HAP-1 (cell line): ENCODE measurements at regions not wholly inside any gene's neighbourhood (a gene's known extent, or its start where the extent isn't known, plus 50 kb on each side); places are given as distances from the start of the nearest gene placed in this dataset.

Experiments used
- DNase-seq, 2 experiments: peaks; one replicate each; pipeline ENCODE4 v3.0.0-alpha.2; 2016 to 2020; ENCODE audit warnings: low spot score in 2 of 2
- H3K27me3 ChIP-seq: fragments of 250-450 bp; sonication (Bioruptor Pico); 2 replicates; pipeline ENCODE4 v1.5.1; 2020; ENCODE audit warnings: low read depth, mild to moderate bottlenecking, moderate library complexity
- H3K36me3 ChIP-seq: fragments of 250-450 bp; sonication (Bioruptor Pico); replicated peaks from 2 replicates; pipeline ENCODE4 v1.5.1; 2020; ENCODE audit warnings: mild to moderate bottlenecking
- H3K4me1 ChIP-seq: fragments of 250-450 bp; sonication (Bioruptor Pico); 2 replicates; pipeline ENCODE4 v1.5.1; 2020; ENCODE audit warnings: mild to moderate bottlenecking
- H3K4me3 ChIP-seq: fragments of 250-450 bp; sonication (Bioruptor Pico); 2 replicates; pipeline ENCODE4 v1.5.1; 2020; ENCODE audit warnings: mild to moderate bottlenecking, moderate library complexity
- H3K9me3 ChIP-seq: fragments of 250-450 bp; sonication (Bioruptor Pico); 2 replicates; pipeline ENCODE4 v1.5.1; 2020; ENCODE audit warnings: mild to moderate bottlenecking, moderate library complexity
- in situ Hi-C: fragments of 300-500 bp; cut with MboI; formaldehyde crosslinking; loops from 3 replicates; pipeline ENCODE4 v1.14.3; 2020; ENCODE audit warnings: low sequenced_read_pairs, inconsistent platforms, mixed read lengths

GRCh38 chr1:244316986-244317655 lies 134.6 kb downstream of the ADSS2 start:
- DNase-seq, result no peak
- no peaks in the 10 kb centered on the region for H3K36me3 ChIP-seq
- in situ Hi-C loops, result no loop called here
- no peaks in the 10 kb centered on the region for H3K9me3 ChIP-seq
- H3K27me3 ChIP-seq, result no peaks in the 10 kb centered on the region
- no peaks in the 10 kb centered on the region for H3K4me1 ChIP-seq
- no peak overlapping the region for H3K4me3 ChIP-seq

GRCh38 chr1:244318078-244318477 lies 133.6 kb downstream of the ADSS2 start:
- Histone ChIP-seq H3K4me3 (no peak overlapping the region), H3K27me3 (no peaks in the 10 kb centered on the region), H3K36me3 (no peaks in the 10 kb centered on the region), H3K4me1 (no peaks in the 10 kb centered on the region), H3K9me3 (0 out of 2 replicates have a peak, but pooled peaks cover 2% of the 10 kb centered on the region)
- no peak for DNase-seq
- in situ Hi-C loops, result no loop called here

GRCh38 chr1:244318512-244318911 lies 133.2 kb downstream of the ADSS2 start:
- DNase-seq, result no peak
- in situ Hi-C loops, result no loop called here
- H3K4me1 ChIP-seq, result no peaks in the 10 kb centered on the region
- 0 out of 2 replicates have a peak, but pooled peaks cover 2% of the 10 kb centered on the region for H3K9me3 ChIP-seq
- H3K4me3 ChIP-seq, result no peak overlapping the region
- H3K27me3 ChIP-seq, result no peaks in the 10 kb centered on the region
- no peaks in the 10 kb centered on the region for H3K36me3 ChIP-seq

- no peak for DNase-seq
- H3K27me3 ChIP-seq, result no peaks in the 10 kb centered on the region
- H3K36me3 ChIP-seq, result no peaks in the 10 kb centered on the region
- H3K4me1 ChIP-seq, result no peaks in the 10 kb centered on the region
- H3K9me3 ChIP-seq, result 0 out of 2 replicates have a peak, but pooled peaks cover 2% of the 10 kb centered on the region
- in situ Hi-C loops, result no loop called here
- no peak overlapping the region for H3K4me3 ChIP-seq
These were observed 132.2 kb downstream of the ADSS2 start for GRCh38 chr1:244319283-244320132.

GRCh38 chr1:244322181-244322580 lies 129.5 kb downstream of the ADSS2 start:
- H3K4me1 ChIP-seq, result no peaks in the 10 kb centered on the region
- in situ Hi-C loops, result no loop called here
- H3K36me3 ChIP-seq, result no peaks in the 10 kb centered on the region
- 0 out of 2 replicates have a peak, but pooled peaks cover 2% of the 10 kb centered on the region for H3K9me3 ChIP-seq
- no peaks in the 10 kb centered on the region for H3K27me3 ChIP-seq
- no peak for DNase-seq
- H3K4me3 ChIP-seq, result no peak overlapping the region

DNA sequence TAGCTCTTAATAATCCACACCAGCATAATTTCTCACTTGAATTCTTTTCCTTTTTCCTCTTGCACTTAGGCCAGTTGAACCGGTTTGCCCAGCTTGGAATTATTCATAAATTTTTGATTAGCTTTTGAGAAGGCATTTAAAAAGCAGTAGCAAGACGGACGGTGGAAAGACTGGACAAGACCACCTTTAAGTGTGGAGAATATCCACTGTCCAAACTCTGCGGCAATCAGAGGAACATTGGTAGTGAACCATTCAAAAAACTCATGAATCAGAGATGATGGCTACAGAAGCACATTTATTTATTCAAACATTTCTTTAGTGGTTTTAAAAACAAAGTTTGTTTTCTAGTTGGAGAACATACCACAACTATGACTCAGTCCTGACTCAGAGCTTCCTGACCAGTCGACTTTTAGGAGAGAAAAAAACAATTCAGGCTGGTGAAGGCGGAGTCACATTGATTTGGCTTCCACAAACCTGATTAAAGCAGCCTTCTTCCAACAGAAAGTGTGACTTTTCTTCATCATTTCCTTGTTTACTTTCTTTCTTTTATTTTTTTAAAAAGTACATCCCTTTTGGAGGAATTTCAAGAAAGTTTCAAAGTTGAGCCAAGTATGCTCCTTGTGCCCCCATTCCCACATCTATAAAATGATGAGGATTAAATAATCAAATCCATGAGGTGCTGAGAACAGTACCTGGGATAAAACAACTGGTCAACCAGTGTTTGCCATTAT lies 128.8 kb downstream of the ADSS2 start:
- DNase-seq, result no peak
- Histone ChIP-seq H3K4me3 (no peak overlapping the region), H3K36me3 (no peaks in the 10 kb centered on the region), H3K9me3 (0 out of 2 replicates have a peak, but pooled peaks cover 2% of the 10 kb centered on the region), H3K27me3 (no peaks in the 10 kb centered on the region), H3K4me1 (no peaks in the 10 kb centered on the region)
- in situ Hi-C loops, result no loop called here

DNA sequence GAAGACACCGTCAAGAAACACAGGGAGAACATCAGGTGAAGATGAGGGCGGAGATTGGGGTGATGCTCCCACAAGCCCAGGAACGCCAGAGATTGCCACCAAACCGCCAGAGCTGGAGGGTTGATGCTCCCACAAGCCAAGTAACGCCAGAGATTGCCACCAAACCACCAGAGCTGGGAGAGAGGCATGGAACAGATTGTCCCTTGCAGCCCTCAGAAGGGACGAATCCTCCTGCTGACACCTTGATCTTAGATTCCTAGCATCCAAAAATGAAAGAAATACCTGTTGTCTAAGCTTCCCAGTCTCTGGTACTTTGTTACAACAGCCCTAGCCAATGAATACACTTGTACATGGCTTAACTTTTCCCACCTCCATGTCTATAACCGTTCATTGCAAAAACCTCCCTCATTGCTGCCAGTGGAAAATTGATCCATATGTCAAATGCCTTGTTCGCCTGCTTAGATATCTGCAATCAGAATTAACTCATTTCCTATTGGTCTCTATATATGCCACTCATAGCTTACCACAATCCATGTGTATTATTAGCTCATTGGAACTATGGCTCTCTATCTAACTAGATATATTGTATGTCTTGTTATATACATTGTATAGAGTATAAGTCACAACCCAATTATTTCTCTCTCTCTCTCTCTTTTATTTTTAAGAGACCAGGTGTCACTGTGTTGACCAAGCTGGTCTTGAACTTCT lies 127.4 kb downstream of the ADSS2 start:
- Histone ChIP-seq H3K9me3 (0 out of 2 replicates have a peak, but pooled peaks cover 2% of the 10 kb centered on the region), H3K36me3 (no peaks in the 10 kb centered on the region), H3K27me3 (no peaks in the 10 kb centered on the region), H3K4me1 (no peaks in the 10 kb centered on the region), H3K4me3 (no peak overlapping the region)
- DNase-seq, result no peak
- in situ Hi-C loops, result no loop called here

GRCh38 chr1:244325056-244325758 lies 126.5 kb downstream of the ADSS2 start:
- H3K9me3 ChIP-seq, result 0 out of 2 replicates have a peak, but pooled peaks cover 2% of the 10 kb centered on the region
- no peaks in the 10 kb centered on the region for H3K27me3 ChIP-seq
- in situ Hi-C loops, result no loop called here
- no peaks in the 10 kb centered on the region for H3K36me3 ChIP-seq
- DNase-seq, result no peak
- peaks cover 7% of the 10 kb centered on the region for H3K4me1 ChIP-seq
- no peak overlapping the region for H3K4me3 ChIP-seq

DNA sequence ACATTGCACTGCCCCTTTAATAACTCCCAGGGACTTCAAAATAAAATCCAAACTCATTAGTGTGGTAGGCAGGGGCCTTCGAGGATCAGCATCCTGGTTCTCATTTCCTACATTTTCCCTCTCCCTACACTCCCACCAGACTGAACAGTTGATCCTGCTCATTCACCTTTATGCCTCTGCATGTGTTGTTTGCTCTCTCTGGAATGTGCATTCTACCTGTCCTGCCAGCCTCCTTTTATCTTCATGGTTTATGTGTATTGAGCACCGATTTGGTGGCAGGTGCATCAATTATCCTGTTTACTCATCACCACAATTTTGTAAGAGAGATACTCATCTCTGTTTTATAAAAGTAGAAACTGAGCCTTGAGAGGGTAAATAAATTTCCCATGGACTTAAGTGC lies 125.0 kb downstream of the ADSS2 start:
- H3K4me3 ChIP-seq, result no peak overlapping the region
- DNase-seq, result no peak
- in situ Hi-C loops, result no loop called here
- peaks cover 9% of the 10 kb centered on the region for H3K4me1 ChIP-seq
- H3K27me3 ChIP-seq, result no peaks in the 10 kb centered on the region
- no peaks in the 10 kb centered on the region for H3K36me3 ChIP-seq
- 0 out of 2 replicates have a peak, but pooled peaks cover 2% of the 10 kb centered on the region for H3K9me3 ChIP-seq

DNA sequence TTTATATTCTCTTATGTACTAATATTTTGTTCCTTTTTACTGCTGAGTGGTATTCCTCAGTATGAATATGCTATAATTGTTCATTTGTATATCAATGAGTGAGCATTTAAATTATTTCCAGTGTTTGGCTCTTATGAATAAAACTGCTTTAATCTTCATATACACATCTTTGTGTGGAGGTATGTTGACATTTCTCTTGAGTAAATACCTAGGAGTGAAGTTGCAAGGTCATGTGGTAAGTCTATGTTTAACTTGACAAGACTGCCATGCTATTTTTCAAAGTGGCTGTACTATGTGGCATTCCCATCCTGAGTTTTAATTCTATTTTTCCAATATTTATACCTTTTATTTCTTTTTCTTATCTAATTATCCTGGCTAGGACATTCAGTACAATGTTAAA lies 124.2 kb downstream of the ADSS2 start:
- H3K4me1 ChIP-seq, result peaks cover 9% of the 10 kb centered on the region
- H3K9me3 ChIP-seq, result no peaks in the 10 kb centered on the region
- H3K4me3 ChIP-seq, result no peak overlapping the region
- in situ Hi-C loops, result no loop called here
- no peaks in the 10 kb centered on the region for H3K27me3 ChIP-seq
- no peak for DNase-seq
- no peaks in the 10 kb centered on the region for H3K36me3 ChIP-seq

- H3K27me3 ChIP-seq, result no peaks in the 10 kb centered on the region; the same call in 1 of the 2 replicates
- DNase-seq, result no peak
- H3K4me3 ChIP-seq, result no peak overlapping the region
- H3K9me3 ChIP-seq, result no peaks in the 10 kb centered on the region
- no peaks in the 10 kb centered on the region for H3K36me3 ChIP-seq
- in situ Hi-C loops, result no loop called here
- H3K4me1 ChIP-seq, result peaks cover 9% of the 10 kb centered on the region
These were observed 123.2 kb downstream of the ADSS2 start for GRCh38 chr1:244328476-244328875.

DNA sequence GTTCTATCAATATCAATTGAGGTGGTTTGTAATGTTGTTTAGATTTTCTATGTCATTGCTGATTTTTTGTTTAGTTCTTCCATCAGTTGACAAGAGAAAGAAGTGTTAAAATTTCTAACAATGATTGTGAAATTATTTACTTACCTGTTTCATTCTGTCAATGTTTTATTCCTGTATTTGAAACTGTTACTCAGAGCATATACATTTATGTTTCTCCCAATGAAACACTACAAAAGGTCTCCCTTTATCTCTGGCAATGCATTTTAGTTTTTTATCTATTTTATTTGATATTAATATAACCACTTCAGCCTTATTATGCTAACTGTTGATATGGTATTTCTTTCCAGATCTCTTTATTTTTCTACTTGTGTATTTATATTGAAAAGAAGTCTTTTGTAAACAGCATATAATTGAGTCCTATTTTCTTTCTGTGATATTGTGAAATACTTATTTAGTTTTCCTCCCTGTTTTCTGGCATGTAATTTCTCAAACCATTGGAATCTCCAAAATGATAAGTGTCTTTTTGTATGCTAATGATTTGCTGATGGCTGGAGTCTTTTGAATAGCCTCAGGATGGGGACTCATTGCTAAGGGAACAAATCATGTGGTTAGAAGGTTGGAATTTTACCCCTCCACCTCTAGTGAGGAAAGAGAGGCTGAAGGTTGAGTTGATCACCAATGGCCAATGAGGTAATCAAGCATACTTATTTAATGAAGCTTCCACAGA lies 122.0 kb downstream of the ADSS2 start:
- Histone ChIP-seq H3K4me3 (no peak overlapping the region), H3K27me3 (no peaks in the 10 kb centered on the region; the same call in 1 of the 2 replicates), H3K9me3 (no peaks in the 10 kb centered on the region), H3K4me1 (peaks cover 9% of the 10 kb centered on the region), H3K36me3 (no peaks in the 10 kb centered on the region)
- in situ Hi-C loops, result no loop called here
- peak in 1 of 2 experiments; percentile 53 for DNase-seq
